HG02763 (cell line): ENCODE measurements at regions not wholly inside any gene's neighbourhood (a gene's known extent, or its start where the extent isn't known, plus 50 kb on each side); places are given as distances from the start of the nearest gene placed in this dataset.

Source experiments
- ATAC-seq: cut with Tn5 transposase; IDR thresholded peaks from one replicate; pipeline ENCODE4 v1.9.1; 2021; ENCODE audit warnings: mild to moderate bottlenecking, moderate library complexity; ENCODE audit not compliant: unreplicated experiment

DNA sequence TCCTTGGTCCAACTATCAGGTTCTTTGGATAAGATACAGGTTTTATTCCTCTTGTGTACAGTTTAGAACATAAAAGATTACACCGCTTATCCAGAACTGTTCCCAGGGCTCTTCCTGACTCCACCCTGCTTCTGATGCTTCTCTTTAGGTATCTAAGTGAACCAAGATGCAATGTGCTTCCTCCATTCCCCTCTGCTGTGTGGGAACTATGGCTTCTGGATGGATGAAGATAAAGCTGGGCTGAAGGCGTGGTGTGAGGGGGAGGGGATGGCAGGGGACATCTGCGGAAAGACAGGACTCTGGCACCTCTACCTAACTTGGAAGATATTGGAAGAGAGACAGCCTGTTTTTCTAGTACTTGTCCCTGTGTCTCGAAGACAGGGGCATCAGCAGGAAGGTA, 209.9 kb upstream of the TBX20 start:
- ATAC-seq = no peak

DNA sequence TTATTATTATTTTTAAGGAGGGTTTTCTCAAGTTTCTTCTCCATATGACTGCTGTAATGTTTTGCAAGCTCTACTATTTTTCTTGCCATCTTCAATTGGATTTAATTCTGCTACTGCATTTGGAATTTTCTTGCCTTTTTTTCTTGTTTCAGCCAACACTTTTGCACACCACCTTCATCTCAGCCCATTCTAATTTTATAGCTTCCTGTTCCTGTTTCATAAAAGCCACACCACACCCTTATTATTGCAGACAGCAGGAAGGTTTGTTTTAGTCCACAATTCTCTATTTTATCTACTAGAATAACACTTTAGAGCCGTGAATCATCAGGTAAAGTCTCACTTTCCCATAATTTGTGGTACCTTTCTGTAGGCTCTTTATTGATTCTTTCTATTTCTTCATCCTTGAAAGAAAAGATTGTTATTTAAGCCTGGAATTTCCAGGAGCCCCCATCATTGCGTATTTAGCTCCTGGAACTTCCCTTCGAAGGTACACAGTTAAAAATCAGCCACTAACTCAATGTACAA, 209.3 kb upstream of the TBX20 start:
- ATAC-seq = no peak

DNA sequence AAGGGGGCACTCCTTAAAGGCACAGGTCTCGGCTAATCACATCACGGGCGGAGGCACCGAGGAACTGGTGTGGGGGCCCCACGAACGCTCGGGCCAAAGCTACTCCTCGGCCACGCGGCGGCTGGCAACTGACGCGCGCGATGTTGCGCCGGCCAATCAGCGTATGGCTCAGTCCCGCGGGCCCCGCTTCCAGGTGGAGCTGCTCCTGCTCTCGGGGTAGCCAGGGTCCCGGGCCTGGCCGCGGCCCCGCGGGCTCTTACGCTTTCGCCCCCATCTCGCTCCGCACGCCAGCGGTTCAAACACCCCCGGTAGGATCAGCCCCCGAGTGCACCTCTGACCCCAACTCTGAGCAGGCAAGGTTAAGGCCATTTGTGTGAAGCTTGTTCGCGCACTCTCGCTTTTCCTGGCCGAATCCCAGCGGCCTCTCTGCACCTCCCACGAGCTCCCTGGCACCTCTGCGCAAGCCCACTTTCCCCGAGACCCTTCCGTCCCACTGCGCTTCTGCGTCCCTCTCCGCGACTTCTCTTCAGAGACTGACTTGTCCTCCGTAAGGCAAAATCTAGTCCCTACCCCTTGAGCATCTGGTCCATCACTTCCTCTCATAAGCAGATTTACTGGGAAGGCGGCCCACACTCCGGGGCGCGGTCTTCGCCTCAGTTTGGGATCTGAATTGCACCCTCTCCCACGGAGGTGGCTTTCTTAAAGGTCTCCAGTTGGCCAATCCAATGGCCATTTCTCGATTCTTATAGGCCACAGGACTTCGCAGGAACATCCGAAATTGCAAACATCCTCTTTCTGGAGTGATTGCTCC, 200.9 kb upstream of the TBX20 start:
- no peak for ATAC-seq

DNA sequence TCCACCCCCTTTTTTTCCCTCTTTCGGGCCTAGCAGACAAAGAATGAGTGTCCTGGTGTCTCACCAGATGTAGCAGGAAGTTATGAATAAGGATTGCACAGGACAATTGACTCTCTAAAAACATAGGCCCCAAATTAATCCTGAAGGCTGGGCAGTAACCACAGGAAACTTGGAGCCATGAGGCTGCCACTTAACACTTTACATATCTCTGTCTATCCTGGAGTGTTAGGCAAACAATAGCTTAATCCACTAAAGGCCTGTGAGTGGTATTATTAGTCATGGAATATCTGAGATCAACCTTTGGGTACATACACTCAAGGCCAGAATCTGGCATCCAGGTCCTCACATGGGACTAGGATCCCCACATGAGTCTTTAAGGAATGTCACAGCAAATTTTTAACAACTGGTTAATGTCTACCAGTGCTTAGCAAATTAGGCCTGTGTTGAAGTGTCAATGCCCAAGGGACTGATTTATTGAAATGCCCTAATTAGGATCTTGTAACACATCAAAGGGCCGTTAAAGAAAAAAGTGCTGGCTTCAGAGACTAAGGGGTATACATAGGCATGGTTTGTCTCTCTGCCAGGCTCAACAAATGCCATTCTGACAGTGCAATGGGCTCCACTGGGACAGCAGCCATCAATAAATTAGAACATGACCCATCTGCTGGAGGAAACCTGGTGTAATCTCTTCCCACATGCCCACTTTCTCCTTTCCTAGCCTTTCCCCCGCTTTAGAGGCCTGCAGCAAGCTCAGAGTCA, 196.7 kb upstream of the TBX20 start:
- ATAC-seq = no peak

DNA sequence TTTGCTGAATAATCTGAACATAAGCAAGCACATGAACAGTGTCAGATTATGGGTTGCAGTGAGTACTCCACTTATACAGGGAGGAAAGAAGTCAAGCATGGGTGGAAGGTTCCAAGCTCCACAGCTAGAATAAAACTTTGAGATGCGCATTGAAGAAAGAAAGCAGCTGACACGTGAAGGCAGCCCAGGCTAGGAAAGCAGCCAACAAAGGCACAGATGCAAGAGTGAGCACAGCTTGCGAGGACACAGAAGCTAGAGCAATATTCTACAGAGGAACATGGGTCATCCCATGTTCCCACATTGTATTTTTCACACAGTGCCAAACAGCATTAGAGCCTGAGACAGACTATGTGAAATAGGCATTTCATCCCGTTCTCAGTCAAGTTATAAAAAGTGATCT, 194.6 kb upstream of the TBX20 start:
- no peak for ATAC-seq

DNA sequence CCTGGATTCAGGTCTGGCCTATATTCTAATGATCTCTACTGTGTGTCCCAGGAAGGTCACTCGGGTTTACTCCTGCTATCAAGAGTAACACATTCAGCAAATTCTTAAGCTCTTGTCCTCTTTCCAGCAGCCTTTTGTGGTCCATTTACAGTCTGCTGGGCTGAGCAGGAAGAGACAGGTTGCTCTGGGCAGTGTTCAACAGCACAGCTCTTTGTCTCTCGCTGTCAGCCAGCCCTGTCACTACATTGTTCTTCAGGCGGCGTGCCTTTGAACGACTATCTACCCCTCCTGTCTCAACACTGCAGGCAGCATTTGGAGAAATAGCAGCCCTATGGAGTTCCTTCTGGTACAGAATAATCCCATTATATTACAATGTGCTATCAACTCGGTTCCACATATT, 192.2 kb upstream of the TBX20 start:
- ATAC-seq = no peak

DNA sequence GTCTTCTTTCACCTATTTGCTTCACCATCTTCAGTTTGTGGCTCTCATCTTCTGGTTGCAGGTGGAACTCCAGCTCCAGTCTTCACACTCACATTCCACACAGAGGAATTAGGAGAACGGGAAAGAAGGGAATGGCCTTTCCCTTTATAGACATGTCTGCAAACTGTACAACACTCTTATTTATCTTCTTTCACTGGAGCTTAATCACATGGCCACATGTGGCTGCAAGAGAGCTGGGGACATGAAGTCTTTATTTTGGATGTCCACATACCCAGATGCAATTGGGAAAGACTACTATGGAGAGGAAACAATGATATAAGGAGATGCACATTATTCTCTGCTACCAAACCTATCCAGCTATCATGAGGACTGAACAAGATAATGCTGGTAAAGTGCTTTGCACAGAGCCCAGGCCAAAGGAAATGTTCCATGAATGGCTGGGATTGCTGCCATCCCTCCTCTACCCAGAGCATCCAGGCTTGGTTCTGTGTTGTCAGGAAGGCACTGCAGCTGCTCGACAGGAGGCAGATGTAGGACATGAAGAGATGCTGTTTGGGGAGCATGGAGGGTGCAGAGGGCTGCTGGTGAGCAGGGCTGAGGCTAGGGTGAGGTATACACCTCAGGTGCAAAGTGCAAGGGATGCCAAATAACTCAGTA, 183.8 kb upstream of the TBX20 start:
- no peak for ATAC-seq

DNA sequence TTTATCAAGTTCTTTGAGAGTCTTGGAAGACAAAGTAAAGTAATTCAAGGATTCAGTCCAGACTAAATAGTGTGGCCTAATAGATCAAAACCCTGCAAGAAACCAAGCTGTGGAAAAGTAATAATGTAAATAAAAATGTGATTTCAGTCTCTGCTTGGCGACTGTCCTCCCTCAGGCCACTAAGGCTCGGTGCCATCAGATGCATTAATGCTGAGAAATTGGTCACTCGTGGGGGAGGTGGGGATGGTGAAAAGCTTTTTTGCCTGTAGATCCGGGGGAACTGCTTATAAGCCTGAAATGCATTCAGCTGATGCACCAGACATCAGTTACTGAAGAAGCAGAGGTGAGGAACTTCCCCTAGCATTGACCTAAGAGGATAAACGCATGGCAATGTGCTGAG, 182.6 kb upstream of the TBX20 start:
- no peak for ATAC-seq

DNA sequence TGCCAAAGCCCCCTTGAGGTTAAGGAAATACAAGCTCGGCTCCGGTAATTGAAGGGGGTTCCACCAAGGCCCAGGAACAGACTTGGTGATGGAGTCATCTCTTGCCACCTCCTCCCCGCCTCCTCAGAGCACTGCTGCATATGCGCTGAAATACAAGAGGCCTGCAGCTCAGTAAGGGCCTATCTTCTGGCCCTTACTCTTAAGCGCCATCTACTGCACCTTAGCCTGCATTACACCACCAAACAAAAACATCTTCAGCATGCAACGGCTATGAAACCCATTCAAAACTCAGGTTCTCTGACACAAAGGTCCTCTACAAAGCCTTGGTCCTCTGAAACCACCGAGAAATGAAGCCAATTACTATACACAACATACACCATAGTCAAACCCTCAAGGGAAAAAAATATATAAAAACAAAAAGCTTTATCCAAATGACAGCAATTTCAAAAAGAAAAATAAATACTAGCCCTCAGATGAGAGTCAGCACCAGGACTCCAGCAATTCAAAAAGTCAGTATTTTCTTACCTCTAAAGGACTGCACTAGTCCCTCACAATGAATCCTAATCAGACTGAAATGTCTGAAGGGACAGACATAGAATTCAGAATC, 176.8 kb upstream of the TBX20 start:
- ATAC-seq = no peak

DNA sequence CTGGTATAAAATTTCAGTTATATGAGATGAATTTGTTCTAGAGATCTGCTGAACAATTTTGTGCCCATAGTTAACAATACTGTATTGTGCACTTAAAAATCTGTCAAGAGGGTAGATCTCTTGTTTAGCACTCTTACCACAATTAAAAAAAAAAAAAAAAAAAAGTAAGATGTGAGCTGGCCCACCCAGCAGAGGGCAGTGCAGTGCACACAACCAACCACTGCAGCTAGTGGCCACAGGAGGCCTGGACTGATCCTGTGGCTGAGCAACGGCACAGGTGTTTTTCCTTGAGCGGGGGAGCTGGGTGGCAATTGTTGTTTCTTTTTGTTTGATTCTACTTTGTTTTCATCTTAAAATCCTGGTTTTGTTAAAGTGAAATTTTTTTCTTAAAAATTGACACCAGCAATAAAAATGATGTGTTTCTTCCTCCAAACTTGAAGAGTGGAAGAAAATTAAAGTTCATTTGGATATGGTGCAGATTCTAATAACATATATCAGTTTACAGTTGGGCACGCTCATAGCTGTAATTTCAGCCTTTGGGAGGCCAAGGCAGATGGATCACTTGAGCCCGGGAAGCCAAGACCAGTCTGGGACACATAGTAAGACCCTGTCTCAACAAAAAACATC, 171.1 kb upstream of the TBX20 start:
- no peak for ATAC-seq

DNA sequence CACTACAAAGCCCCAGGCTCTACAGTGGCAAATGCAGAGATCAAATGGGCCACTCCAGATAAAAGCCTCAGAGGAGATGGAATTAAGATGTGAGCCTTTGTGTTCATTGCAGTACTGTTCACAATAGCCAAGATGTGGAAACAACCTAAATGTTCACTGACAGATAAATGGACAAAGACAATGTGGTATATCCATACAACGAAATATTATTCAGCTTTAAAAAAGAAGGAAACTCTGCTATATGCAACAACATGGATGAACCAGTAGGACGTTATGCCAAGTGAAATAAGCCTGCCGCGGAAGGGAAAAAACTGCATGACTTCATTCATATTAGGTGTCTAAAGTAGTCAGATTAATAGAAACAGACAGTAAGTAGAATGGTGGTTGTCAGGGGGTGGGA, 170.5 kb upstream of the TBX20 start:
- no peak for ATAC-seq

DNA sequence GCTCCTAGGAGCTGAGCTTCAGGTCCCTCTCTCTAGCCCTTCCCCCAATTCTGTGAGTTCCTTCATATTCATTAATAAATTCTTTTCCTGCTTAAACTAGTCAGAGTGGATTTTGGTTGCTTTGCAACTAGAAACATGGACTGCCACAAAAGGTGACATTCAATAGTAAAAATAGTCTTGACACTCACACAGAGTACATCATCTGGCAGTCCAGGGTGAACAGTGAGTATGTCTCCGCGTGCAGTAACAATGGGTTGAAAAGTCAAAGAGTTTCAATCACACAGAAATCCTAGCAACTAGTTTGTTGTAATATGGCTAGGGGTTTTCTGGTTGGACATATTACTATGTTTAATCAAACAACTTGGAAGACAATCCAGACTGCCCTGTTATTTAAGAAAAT, 168.8 kb upstream of the TBX20 start:
- ATAC-seq = no peak

DNA sequence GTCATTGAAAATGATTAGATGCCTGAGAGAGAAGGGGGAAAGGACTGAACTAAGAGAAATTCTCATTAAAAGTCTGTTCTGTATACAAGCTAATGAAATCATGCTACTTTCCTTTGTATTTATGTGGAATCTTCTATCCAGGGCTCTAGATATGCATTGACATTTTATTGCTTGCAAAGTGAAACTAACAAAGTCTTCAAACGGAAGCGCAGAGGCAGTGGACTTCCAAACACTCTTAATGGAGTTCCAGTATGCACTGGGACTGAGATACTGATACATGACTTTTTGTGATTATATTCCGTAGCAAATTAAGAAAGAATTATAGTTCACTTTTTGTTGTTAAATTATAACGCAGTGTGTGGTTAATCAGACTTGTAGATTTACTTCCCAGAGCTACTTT, 166.8 kb upstream of the TBX20 start:
- ATAC-seq = no peak

DNA sequence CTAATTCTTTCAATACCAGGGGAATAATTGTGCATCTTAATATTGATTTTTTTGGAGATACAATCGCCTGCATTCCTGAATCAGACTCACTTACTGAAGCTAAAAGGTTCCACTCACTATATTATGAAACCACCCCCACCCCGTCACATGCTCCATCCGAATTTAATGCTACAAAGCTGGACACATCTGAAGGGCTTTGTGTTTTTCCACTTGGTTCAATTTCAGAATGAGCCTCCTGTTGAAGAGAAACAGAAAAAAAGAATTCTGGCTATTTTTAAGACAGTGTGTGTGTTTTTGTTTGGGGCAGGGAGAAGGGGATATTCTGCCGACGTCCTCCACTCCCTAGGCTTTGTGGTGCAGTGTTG, 165.5 kb upstream of the TBX20 start:
- ATAC-seq = no peak

DNA sequence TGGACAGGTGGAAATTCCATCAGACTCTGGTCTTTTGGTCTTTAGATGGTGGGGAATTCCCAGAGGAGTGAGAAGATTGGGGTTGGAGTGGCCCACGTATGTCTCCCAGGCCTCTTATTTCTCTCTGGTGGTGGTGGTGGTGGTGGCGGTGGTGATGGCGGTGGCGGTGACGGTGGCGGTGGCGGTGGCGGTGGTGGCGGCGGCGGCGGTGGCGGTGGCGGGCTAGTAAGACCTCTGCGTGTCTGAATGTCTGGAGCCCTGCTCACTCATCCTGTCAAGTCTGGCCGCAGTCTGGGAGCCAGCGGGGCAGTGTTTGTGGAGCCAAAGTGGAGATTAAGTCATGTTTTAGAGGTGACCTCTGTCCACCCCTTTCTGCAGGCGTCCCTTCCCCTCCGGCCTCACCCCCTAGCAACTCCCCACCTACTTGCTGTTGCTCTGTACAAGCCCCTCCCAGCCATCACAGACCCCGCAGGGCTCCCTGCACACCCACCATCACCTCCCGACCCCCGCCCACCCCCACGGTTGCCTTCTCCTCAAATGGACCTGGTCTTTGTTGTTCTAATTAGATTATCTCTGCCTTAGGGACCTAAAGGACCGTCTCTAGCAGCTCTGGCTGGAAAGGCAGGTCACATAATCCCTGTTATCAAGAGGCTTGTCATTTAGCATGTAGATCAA, 165.0 kb upstream of the TBX20 start:
- no peak for ATAC-seq

DNA sequence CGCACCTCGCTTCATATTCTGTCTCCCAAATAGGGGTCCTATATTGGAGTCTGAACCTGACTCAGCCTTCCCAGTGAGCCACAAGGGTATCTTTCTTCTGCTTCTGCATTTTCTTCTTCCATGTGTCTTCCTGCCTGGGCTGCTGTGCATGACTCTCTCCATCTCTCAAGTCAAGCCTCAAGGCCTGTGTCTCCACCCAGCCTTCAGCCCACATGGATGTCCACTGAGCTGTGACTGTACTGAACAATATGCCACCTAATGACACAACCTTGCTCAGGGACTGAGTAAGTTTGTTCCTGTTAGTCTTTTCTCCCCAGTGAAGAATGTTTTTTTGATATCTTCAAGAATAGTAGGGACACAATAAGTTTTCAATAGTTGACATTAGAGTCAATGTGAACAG, 162.7 kb upstream of the TBX20 start:
- no peak for ATAC-seq

DNA sequence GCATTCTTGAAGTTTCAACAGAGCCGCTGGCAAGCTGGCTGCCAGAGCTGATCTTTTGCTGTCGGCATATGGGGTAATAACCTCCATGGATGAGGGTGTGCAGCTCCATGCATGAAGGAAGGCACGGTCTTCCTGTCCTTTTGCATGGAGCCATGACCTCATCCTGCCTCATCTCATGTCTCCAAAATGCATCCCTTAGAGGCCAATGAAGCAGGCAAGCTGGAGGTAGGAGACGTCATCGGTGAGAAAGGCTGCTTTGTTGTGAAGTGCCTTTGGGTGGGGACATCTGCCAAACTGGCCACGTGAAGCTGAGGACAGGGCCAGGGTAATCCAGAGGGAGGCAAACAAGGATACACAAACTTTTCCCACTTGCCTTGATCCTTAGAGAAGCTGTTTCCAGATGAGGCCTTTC, 161.5 kb upstream of the TBX20 start:
- ATAC-seq = no peak

DNA sequence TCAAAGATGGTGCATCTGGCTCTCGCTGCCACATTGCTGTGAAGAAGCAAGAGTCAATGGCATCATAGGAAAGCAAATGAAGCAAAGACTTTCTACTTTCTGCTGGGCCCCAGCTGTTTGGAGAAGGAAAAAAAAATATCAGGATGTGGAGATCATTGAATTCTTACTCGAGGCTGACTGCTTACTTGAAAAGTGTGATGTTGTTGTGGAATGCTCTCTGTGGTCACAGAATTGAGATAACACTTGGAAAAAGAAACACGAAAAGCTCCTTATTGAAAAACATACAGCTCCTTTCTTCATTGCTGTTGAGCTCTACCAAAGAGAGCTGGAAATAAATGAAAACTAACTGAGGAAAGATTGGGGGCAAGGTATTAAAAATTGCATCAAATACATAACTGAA, 157.4 kb upstream of the TBX20 start:
- ATAC-seq = no peak

DNA sequence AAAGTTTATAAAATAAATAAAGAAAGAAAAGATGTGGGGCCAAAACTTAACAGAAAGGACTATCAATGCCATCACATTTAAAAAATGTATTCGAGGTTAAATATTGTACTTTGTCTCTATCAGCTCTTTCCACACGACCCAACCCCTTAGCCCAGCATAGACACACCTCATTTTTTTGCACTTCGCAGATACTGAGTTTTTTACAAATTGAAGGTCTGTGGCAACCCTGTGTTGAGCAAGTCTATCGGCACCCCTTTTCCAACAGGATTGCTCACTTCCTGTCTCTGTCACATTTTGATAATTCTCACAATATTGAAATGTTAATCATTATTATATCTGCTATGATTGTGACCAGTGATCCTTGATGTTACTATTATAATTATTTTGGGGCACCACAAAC, 151.6 kb upstream of the TBX20 start:
- no peak for ATAC-seq

DNA sequence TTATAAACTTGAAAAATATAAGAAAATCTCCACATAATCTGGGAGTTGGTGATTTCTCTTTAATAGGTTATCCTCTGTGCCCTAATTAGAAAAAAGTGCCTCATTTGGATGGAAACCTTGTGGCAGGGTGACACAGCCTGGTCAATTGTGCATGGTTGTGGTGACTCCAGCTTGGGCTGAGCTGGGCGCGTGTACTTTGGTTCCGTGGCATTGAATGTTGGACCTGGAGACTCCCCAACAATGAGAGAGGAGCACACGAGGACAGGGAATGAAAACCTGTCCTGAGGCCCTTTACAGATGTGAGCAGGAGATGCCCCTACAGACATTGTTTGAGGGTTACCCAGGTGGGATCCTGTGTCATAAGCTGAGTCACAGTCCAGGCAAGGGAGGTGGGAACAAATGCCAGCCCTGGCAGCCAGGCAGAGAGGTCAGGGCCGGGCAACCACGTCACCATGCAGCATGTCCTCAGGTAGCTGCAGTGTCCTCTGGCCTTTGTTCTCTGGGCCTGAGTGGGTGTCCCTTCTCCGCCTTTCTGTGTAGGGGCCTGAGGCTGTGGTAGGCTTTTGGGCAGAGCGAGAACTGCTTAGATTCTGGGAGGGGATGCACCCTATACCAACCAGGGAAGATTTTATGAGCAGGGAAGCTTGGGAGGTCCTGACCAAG, 147.4 kb upstream of the TBX20 start:
- ATAC-seq = no peak
